GM19240 (cell line): ENCODE measurements at regions not wholly inside any gene's neighbourhood (a gene's known extent, or its start where the extent isn't known, plus 50 kb on each side); places are given as distances from the start of the nearest gene placed in this dataset.
"Not testable (repeated sequence)": the region's sequence is repeated elsewhere in the genome, so short reads cannot be mapped to it uniquely, and the experiment has no call there.

Experiments used
- DNase-seq: peaks from one replicate; pipeline ENCODE4 v3.0.0; 2011; ENCODE audit warnings: low spot score; ENCODE audit not compliant: insufficient read length

DNA sequence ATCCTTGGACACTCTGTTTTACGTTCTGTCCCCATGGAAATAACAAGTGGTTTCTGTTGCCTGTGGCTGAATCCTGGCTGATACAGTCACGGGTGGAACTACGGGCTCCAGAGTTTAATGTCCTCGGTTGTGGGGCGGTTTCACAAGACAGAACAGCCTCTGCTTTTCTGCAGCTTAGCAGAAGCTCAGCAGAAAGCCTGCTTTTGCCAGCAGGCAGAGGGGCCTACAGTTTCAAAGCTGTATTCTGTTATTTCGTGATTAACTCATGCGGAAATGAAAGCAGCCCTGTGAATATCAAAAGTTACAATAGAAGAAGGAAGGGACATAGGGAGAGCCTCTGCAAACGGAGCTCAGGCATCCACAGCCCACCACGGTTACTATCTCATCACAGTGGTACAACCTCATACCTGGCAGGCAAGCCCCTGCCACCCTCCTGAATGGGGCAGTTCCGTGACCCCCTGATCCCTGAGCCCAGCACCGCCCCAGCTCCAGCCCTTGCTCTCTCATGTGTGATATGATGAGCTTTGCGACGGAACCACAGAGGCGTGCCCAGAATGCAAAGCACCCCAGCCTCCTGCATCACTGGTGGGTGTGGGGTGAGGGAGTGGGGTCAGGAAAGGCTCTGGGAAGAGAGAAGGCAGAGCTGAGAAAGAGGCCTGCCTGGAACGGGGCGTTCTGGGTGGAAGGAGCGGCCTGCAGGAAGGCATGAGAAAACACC lies 360.6 kb downstream of the BRD1 start:
- DNase-seq, result no peak

DNA sequence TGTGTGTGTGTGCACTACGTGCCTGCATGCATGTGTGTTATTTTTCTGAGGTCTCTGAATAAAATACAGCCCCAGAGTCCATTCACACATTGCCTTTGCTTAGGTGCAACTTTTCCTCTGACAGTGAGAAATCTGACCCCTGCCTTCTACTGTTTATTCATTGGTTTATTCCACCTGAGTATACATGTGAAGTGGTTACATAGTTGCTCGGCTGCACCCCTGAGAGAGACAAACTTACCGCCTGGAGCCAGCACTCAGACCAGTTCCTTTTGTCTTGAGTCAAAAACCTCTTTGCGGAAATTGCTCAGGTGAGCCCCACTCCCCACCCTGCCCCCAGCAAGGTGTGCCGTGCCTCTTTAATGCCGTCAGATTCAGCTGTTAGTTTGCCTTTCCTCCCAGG lies 363.6 kb downstream of the BRD1 start:
- DNase-seq, result no peak

DNA sequence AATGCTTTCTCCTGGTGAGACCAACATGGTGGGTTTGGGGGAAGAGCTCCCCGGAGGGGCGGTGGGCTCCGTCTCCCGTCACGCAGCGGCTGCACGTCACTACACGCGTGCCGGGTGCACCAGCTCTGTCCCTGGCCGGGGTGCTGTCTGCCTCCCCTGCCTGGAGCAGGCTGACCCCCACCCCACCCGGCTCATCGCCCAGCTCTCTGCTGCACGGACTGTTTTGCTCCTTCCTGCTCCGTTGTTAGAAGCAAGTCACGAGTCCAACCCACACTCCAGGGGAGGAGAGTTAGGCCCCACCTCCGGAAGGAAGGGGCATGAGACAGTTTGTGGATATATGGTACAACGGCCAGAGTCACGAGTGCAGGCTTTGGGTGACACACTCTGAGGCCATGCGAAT lies 364.9 kb downstream of the BRD1 start:
- DNase-seq, result no peak

DNA sequence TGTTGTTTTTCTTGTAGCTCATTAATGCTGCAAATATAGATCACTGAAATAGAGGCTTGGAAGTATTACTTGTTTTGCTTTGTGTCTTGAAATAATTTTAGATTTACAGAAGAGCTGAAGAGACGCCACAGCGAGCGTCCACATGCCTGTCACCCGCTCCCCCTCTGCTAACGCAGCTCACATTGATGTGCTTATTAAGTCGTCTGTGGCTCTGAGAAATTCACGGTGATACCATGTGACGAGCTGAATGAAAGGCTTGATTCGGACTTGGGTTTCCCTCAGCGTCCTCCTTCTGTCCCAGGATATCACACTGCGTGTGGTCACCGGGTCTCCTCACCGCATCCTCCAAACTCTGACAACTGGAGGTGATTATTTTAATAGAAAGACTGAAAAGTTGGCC lies 365.4 kb downstream of the BRD1 start:
- no peak for DNase-seq

DNA sequence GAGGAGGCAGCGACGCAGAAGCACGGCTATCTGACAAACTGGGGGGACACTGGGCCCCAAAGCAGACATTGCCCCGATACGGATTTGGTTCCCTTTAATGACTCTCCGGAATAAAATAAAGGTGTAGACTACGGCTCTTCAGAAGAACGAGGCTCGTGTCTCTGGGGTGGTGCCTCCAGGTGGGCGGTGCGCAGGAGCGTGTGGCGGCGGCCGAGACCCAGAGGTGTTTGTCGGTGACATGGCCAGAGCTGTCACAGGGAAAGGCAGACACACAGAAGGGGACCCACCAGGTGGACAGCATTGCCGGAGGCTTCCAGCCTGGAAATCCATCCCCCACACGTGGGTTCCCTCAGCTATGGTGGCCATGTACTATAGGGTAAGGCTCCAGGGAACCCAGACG lies 366.0 kb downstream of the BRD1 start:
- no peak for DNase-seq

DNA sequence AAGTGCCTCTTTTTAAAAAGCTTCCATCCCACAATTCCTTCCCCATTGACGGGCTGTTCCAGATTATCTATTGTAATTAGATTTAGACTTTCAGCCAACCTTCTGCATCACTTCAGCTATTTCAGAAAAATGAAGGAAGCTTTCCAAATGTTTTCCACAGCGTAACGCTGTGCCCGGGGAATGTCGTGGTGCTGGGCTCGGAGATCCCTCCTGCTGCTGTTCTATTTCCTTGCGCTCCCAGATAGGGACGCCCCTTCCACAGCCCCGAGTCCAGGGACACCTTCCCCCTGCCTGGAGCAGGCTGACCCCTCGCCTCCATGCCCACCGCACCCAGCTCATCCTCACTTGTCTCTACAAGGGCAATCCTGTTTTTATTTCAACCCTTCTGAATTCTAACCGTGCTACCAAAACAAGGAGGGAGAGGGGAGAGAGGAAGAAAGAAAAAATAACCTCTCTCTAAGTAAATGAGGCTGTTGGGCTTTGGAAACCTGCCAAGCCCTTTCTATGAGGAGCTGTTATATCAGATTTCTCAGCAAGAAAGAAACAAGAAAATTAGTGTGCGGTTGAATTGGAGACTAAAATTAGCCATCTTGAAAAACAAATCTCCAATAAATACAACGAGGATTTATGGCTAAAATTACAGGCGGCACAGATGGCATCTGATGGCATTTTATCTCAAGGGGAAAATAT lies 366.9 kb downstream of the BRD1 start:
- no peak for DNase-seq

DNA sequence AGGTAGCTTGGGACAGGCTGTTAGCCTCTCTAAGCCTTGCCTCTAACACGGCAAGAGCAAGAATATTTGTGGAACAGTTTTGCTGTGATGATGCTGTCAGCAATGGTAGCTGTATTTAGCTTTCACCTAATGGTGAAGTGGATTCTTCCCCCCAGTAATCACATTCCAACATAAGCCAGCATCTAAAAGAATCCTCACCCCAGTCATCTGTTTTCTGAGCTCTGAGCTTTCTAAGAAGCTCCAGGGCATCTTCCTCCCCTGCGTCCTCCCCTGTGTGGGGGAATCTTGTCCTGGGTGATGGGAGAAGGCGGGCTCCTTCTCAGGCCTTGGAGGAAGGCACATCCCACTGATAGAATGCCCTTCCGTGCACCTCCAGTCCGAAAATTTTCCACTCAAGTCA lies 367.6 kb downstream of the BRD1 start:
- no peak for DNase-seq

DNA sequence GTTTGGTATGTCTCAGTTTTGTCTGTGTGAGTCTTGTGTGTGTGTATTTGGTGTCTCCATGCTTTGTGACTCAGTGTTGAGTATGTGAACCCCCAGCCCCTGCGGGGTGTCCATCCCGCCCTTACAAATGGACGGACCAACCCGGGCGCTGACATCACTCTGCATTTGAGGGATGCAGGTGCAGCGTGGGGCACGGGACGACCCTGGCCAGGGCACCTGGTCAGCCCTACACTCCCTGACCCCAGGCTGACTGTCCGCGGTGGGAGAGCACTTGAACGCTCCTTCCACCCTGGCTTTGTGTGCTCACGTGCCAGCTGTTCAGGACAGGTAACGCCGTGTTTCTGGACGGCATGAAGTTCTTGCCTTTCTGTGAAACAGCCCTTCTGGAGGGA lies 369.0 kb downstream of the BRD1 start:
- no peak for DNase-seq

DNA sequence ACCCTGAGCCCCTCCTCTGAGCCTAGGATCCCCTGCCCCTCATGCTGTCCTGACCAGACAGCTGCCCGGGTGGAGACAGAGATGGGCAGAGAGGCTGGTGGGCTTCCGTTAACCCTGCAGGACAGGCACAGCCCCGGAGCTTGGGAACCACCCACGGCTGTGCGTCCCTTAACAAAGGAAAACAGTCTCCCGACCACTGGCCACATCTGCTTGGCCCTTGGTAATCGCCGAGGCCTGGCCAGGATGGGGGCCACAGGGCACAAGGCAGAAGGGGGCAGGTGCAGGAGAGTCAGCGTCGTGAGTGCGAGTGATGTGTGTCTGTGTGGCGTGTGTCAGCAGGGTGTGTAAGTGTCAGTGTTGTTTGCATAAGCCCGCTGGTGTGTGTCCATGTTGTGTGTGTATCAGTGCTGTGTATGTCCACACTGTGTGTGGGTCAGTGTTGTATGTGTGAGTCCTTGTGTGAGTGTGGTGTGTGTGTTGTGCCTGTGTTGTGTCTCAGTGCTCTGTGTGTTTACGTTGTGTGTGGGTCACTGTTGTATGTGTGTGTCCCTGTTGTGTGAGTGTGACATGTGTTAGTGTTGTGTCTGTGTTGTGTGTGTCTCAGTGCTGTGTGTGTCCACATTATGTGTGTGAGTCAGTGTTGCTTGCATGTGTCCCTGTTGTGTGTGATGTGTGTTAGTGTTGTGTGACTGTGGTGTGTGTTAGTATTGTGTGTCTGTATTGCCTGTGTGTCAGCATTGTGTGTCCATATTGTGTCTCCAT lies 369.5 kb downstream of the BRD1 start:
- DNase-seq, result no peak

DNA sequence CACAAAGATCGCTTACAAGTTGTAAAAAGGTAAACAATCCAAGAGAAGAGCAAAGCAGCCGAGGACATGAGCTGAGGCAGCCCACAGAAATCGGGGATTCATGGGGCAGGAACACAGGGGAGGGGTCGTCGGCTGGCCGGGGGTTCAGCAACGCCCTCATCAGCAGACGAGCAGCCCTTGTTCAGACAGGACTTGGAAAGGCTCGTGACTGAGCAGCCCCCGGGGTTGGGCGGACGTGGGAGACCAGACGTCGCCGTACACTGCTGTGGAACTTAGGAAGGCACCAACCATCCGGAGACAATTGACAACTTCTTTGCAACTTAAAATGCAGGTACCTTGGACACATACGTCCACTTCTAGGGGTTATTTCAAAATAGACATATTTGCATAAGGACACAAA lies 370.5 kb downstream of the BRD1 start:
- DNase-seq, result no peak

DNA sequence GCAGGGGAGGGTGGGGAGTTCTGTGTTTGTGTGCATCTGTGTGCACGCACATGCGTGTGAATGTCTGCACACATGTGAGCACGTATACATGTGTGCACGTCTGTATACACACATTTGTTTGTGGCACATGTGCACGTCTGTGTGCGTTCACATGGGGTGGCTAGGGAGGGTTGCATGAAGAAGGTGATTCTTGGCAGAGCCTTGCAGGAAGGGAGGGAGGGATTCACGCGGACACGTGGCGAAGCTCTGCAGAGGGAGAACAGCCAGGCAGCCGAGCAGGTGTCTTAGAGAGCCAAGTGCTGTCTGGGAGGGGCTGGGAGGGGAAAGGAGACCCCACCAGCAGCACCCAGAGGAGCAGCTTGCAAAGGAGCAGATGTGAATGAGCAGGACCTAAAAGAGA lies 372.1 kb downstream of the BRD1 start:
- DNase-seq, result no peak

DNA sequence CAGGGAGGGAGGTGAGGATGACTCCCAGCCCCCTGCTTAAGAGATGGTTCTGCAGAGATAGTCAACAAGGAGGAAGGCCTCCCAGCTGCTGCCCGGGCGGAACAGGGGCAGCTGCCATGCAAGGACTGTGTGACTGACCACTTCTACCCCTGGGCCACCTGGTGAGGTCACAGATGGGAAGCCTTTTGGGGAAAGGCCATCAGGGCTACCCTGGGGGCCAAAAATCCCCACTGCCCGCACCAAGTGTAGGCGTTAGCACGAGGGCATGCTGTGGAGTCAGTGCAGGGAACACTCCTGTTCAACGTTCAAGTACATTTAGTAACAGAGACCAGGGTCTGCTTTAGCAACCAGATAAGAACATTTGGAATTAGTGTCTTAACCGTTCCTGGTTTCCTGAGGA lies 372.9 kb downstream of the BRD1 start:
- DNase-seq, result no peak

DNA sequence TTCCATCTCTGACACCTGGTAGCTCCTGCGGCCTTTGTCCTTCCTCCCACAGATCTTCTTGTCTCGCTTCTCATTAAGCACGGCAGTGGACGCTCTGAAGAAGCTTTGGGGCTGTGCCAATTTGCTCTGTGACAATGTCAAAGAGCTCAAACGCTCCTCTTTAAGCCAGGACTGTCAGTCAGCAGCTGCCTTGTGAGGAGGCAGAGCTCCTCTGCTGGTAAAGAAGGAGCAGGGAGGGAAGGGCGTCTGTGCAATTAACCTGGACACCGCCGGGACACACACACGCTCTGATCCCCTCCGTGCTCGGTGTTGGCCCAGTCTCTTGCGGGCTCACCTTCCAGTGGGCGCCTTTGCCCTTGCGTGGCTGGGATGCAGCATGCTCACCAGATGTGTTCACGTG lies 373.9 kb downstream of the BRD1 start:
- no peak for DNase-seq

DNA sequence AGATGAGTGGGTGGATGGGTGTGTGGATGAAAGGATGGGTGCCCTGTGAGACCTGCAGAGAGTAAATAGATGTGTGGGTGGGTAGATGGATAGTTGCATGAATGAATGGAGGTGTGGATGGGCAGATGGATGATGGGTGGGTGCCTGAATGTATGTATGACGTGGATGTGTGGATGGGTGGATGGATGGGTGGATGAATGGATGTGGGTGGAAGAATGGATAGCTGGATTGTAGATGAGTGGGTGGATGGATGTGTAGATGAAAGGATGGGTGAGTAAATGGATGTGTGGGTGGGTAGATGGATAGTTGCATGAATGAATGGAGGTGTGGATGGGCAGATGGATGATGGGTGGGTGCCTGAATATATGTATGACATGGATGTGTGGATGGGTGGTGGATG lies 374.7 kb downstream of the BRD1 start:
- not testable (repeated sequence) for DNase-seq

DNA sequence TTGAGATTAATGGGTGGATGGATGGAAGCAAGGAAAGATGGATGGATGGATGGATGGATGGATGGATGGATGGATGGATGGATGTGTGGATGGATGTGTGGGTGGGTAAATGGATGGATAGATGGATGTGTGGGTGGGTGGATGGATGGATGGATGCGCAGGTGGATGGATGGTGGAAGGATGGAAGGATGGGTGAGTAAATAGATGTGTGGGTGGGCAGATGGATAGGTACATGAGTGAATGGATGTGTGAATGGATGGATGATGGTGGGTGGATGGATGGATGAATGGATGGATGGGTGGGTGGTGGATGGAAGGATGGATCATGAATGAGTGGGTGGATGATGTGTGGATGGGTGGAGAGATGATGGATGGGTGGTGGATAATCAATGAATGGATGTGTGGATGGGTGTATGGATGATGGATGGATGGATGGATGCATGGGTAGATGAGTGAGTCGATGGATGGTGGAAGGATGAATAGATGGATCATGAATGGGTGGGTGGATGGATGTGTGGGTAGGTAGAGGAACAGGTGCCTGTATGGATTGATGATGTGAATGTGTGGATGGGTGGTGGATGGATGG lies 375.2 kb downstream of the BRD1 start:
- DNase-seq, result no peak

DNA sequence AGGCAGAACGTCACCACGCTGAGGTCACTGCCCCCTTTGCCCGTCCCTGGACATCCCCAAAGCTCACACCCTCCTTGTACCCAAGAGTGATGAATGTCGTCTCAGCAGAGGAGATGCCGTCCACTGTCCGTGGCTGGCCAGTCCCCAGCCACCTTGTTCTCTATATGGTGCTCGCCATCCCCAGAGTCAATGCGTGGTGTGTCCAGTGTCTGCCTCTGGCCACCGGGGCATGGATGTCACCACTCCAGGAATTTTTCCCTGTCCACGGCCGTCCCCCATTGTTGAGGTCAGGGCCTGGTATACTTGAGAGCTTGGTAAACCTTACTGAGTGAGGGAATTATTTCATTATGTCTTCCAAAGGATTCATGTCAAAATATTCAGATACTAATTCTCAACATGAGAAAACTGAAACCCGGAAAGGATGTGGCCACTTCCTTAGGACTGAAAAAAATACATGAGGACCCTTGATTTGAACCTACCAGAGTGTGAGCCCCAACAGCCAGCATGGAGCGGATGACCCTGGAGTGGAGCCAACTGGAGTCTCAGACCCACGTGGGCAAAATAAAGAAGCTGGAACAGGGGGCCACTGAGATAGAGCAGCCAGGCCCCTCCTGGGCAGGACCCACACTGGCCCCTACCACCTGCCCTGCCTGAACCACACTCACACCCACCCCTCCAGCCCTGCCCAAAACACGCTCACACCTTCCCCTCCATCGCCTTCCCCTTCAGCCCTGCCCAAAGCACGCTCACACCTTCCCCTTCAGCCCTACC lies 376.4 kb downstream of the BRD1 start:
- no peak for DNase-seq

DNA sequence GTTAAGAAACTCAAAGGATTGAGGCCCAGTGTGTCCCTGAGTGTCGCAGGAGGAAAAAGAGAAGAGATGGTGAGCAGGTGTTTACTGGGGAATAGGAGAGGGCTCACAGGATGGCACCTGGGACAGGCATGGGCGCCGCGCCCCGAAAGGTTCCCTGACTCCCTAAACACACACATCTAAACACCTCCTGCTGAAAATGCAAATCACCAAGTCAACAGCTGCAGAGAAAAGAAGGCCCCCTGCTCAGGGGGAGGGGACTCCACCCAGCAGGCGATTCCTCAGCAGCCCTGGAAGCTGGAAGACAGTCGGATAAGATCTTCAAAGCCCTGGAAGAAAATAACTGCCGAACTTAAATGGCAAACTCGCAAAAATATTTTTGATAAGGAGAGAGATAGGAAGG lies 377.2 kb downstream of the BRD1 start:
- no peak for DNase-seq

DNA sequence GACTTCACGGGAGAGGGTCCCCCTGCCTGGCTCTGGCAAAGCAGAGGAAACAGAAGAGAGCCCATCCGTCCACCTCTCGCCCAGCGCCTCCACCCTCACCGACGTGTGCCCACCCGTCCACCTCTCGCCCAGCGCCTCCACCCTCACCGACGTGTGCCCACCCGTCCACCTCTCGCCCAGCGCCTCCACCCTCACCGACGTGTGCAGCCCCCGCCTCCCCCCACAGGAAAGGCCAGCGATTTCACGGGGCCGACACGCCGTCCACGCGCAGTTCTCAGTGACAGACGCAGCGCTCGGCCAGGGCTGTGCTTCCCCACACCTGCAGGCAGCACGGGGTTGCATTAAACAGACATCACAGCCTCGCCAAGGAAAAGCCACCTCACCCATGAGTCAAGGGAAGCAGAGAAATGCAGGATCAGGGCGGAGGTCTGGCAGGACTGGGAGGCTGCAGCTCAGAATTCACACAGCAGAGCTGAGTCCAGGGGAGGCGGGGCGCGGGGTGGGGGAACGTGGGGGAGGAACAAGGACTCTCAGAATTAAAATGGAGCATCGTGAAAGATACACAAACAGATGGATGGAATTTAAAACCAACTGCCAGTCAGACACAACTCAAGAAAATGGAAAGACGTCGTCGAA lies 377.7 kb downstream of the BRD1 start:
- no peak for DNase-seq

DNA sequence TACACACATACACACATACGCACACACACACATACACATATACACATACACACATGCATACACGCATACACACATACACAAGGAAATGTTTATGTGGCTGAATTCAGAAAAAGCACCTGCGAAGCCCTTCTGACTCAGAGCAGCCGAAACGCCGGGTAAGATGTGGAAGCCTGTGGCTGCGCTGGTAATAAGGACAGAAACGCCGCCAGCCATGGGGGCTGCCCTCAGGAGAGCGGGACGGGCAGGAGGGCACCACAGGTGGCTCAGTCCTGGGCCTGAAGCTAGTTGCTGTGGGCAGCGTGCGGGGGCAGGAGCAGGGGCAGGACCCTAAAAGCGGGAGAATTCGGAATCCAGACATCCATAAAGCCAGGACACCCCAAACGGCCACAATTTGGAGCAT lies 378.3 kb downstream of the BRD1 start:
- DNase-seq, result no peak

DNA sequence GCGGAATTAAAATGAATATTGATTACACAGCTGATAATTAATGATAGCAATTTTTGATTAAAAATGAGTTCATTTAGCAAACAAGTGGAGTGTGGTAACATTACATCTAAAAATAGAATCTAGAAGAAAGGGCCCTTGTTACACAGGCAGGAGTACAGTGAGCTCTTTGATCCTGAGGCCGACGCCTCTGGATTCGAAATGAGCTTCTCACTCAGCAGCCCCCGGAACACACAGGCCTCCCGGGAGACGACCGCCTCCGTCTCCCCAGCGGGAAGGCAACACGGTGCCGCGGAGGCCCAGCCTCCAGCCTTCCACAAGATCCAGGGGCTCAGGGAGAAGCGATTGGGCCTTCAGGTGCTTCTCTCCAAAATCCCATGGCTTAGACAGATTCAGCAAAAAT lies 379.1 kb downstream of the BRD1 start:
- no peak for DNase-seq

DNA sequence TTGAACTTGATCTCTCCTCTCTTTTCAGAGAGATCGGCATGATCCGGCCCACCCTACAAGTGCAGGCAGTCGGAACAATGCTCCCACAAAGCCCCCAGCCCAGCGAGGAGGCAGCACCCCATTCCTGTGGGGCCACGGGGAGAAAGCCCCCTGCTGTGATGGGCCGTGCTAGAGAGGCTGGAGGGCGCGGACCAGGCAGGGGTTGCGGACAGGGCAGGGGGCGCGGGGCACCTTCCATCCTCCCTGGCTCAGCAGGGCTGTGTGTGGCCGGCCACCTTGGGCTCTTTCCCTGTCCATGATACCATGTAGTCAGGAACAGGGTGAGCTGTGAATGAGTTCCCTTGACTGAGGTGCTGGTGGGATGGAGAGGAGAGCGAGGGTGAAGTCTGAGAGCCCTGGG lies 379.8 kb downstream of the BRD1 start:
- no peak for DNase-seq
